AG09309 (cell line): ENCODE measurements at regions not wholly inside any gene's neighbourhood (a gene's known extent, or its start where the extent isn't known, plus 50 kb on each side); places are given as distances from the start of the nearest gene placed in this dataset.
"Not testable (repeated sequence)": the region's sequence is repeated elsewhere in the genome, so short reads cannot be mapped to it uniquely, and the experiment has no call there.

Experiments
- DNase-seq: peaks from one replicate; pipeline ENCODE4 v3.0.0-alpha.2; 2010; ENCODE audit warnings: low read depth
- H3K4me3 ChIP-seq: 2 replicates; pipeline ENCODE4 v1.5.1; 2011; ENCODE audit warnings: mild to moderate bottlenecking, low read depth, low read length, moderate library complexity; ENCODE audit not compliant: control insufficient read depth
- TF ChIP-seq, protein P1 (sequence below): IDR thresholded peaks from 2 replicates; pipeline ENCODE4 v1.5.1; 2011; ENCODE audit warnings: mild to moderate bottlenecking, low read depth, low read length, inconsistent platforms; ENCODE audit not compliant: insufficient read depth, control insufficient read depth; ENCODE audit errors: missing control alignments

DNA sequence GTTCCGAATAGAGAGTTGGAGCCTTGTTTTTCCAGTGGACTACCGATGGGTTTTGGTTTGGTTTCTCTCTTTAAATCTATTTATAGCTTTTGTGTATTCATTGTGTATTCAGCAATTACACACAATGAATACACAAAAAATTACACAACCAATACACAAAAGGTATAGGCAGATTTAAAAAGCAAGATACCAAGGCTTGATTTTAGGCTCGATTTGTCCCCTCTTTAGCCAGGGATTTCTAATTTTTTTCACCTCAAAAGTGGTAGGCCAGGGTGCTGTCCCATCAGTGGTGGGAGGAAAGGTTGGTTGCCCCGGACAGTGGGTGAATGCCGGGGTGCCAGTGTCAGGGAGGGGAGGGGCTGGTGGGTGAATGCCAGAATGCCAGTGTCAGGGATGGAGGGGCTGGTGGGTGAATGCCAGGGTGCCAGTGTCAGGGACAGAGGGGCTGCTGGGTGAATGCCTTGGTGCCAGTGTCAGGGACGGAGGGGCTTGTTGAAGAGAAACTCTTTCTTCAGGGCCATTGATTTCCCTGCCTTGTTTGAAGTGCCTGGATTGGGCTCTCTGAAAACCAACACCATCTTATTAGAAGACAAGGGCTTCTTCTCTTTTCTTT lies 186.2 kb downstream of the GOLGA6L6 start:
- no peak overlapping the region for H3K4me3 ChIP-seq
- DNase-seq = no peak
- TF ChIP-seq, protein P1, sequence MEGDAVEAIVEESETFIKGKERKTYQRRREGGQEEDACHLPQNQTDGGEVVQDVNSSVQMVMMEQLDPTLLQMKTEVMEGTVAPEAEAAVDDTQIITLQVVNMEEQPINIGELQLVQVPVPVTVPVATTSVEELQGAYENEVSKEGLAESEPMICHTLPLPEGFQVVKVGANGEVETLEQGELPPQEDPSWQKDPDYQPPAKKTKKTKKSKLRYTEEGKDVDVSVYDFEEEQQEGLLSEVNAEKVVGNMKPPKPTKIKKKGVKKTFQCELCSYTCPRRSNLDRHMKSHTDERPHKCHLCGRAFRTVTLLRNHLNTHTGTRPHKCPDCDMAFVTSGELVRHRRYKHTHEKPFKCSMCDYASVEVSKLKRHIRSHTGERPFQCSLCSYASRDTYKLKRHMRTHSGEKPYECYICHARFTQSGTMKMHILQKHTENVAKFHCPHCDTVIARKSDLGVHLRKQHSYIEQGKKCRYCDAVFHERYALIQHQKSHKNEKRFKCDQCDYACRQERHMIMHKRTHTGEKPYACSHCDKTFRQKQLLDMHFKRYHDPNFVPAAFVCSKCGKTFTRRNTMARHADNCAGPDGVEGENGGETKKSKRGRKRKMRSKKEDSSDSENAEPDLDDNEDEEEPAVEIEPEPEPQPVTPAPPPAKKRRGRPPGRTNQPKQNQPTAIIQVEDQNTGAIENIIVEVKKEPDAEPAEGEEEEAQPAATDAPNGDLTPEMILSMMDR = no peak

DNA sequence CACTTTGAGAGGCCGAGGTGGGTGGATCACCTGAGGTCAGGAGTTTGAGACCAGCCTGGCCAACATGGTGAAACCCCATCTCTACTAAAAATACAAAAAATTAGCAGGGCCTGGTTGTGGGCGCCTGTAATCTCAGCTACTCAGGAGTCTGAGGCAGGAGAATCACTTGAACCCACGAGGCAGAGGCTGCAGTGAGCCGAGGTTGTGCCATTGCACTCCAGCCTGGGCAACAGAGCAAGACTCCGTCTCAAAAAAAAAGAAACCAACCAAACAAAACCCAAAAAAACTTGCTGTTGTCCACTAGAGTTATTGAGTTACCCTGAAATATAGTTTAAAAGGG lies 186.7 kb downstream of the GOLGA6L6 start:
- not testable (repeated sequence) for DNase-seq, H3K4me3 ChIP-seq

DNA sequence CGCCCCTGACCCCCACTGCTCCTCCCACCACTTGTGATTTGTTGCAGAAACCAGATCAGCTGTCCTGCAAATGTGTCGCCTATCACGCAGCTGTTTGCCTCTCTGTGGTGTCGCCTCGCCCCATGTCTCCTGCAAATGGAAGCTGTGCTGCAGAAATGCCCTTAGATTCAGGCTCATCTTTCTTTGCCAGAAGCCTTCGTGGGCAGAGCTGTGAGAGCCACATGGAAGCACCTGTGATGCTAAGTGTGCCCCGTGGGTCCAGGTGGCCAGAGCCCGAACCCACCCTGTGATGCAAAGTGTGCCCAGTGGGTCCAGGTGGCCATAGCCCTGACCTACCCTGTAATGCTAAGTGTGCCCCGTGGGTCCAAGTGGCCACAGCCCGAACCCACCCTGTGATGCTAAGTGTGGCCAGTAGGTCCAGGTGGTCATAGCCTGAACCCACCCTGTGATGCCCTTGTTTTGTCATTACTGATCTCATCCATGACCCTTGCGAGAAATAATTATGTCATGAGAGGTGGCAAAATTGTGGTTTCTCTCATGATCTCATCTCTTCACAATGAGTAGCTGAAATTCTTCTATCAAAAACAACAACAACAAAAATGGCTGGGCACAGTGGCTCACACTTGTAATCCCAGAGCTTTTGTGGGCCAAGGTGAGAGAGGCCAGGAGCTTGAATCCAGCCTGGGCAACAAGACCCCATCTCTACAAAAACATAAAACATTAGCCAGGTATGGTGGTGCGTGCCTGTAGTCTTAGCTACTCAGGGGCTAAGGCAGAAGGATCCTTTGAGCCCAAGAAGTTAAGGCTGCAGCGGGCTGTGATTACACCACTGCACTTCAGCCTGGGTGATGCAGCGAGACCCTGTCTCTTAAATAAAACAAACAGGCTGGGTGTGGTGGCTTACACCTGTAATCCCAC lies 187.4 kb downstream of the GOLGA6L6 start:
- TF ChIP-seq, protein P1 = no peak
- DNase-seq = no peak
- no peak overlapping the region for H3K4me3 ChIP-seq

DNA sequence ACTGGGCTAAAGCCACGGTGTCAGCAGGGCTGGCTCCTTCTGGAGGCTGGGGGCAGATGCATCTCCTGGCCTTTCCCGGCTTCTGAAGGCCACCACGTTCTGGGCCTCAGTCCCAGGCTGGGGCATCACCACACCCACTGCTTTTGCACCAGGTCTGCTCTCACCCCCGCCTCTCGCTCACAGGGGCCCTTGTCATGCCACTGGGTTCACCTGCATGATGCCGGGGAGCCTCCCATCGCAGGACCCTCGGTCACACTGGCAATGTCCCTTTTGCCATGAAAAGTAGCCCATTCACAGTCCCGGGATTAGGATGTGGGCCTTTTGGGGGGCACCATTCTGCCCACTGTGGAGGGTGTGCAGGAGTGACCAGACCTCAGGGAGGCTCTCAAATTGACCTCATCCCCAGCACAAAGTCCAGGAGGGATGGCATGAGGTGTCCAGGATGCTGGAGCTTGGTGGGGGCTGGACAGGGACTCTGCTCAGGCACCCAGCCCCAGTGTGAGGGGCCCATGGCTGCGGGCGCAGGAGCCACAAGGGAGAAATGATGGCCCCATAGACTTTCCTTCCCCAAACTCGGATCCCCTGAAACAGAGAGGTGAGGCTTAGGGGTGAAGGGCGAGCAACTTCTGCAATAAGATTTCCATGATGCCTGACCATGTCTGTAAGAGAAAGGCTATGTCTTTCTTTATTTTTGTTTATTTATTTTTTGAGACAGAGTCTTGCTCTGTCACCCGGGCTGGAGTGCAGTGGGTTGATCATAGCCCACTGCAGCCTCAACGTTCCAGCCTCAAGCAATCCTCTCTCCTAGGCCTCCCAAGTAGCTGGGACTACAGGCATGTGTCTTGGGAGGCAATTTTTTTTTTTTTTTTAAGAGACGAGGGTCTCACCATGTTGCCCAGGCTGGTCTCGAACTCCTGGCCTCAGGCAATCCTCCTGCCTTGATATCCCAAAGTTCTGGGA lies 189.1 kb downstream of the GOLGA6L6 start:
- TF ChIP-seq, protein P1 = no peak
- no peak for DNase-seq
- no peak overlapping the region for H3K4me3 ChIP-seq

DNA sequence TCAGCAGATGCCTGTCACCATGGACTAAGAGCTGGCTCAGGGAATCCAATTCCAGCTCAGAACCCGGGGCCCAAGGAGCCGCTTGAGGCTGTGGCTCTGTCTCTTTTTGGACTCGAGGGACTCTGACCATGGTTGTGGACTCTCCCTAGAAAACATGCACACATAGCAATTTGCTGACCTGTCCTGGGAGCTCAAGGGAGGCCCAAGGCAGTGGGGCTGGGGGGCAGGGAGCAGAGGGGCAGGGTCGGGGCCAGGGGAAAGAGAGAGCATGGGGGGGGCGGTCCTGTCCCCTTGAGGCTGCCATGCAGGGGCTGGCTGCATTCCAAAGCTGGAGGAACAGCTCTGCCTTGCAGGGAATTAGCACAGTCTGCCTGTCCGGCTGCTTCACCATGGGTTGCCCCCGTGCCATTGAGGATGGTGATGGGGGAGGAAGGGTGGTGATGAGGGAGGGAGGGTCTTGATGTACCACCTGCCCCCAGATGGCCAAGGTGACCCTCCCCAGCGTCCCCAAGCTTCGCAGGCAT lies 190.1 kb downstream of the GOLGA6L6 start:
- DNase-seq = no peak

DNA sequence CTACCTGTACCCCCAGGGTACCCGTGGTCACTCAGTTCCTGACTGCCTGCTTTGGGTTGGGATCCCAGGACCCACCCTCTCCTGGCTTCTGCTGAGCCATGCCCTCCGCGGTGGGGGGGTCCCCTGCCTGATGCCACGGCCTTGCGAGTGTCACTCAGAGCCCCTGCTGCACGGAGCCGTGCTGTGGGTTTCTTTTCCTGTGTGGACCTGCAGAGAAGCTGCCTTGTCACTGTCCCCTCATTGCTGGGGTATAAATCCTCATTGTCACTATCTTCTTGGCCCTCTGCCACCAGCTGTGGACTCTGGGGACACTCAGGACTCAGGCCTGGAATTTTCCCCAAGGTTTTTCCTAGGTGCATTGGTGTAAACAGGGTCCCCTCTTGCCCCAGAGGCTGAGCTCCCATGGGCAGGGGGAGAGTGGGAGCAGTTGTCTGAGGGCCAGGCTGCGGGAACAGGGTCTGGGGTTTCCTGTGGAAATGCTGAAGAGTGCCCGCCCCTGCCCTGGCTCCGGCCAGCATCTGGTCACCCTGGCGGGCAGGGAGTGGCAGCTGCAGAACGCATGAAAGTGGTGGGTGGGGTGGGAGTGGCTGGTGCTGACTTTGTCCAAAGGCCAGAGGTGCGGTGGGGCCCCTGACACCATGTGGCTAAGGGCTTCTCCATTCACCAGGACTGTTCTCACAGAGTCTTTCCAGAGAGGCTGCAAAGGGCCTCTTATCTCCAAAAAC lies 191.7 kb downstream of the GOLGA6L6 start:
- TF ChIP-seq, protein P1 = no peak

More for the DNA sequence above, 190.1 kb downstream of the GOLGA6L6 start:
- no peak overlapping the region for H3K4me3 ChIP-seq
- TF ChIP-seq, protein P1 = no peak

More for the DNA sequence above, 191.7 kb downstream of the GOLGA6L6 start:
- no peak for DNase-seq
- H3K4me3 ChIP-seq = no peak overlapping the region
